GM20431 (cell line): ENCODE measurements at regions not wholly inside any gene's neighbourhood (a gene's known extent, or its start where the extent isn't known, plus 50 kb on each side); places are given as distances from the start of the nearest gene placed in this dataset.

ENCODE experiments used
- in situ Hi-C: fragments of 300-500 bp; cut with MseI, MboI; formaldehyde crosslinking; loops from one replicate; pipeline ENCODE4 v1.15.0; 2020; ENCODE audit warnings: low sequenced_read_pairs; ENCODE audit not compliant: unreplicated experiment

DNA sequence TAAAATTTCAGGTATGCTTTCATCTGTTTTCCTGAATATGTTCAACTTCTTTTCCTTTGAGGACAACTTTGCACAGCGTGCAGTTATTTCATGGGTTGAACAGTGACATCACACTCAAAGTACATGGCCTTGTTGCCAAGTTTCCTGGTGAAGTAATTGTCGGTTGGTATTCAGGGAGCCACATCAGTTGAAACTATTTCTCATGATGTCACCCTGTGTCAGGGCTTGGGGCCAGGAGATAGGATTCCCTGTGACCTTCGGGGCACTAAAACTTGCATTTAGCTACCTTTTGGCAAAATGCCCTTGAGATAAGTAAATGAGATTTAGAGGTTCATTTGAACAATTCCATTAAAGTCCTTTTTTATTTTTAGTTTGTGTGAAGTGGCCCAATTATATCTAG is 383.9 kb downstream of the SH3GL2 start:
- in situ Hi-C loops, result no loop called here

DNA sequence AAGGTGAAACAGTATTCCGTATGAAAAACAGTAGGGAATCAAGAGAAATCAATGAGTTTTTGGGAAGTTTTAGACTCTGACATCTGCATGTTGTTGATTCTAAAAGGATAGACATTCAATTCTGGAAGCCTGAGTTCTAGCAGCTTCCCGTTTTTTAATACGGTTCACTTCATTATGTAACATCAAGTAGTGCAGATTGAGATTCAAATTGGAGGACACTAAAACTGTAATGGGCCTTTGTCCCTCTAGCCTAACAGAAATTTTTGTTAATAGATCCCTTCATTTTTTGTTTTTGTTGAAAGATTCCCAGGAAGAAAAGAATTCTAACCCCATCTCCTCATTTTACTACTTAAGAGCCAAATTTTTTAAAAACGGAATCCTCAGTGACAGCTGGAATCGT is 384.6 kb downstream of the SH3GL2 start:
- in situ Hi-C loops, result no loop called here

- in situ Hi-C loops, result no loop called here
These were observed 388.9 kb downstream of the SH3GL2 start for GRCh38 chr9:17967731-17968130.

DNA sequence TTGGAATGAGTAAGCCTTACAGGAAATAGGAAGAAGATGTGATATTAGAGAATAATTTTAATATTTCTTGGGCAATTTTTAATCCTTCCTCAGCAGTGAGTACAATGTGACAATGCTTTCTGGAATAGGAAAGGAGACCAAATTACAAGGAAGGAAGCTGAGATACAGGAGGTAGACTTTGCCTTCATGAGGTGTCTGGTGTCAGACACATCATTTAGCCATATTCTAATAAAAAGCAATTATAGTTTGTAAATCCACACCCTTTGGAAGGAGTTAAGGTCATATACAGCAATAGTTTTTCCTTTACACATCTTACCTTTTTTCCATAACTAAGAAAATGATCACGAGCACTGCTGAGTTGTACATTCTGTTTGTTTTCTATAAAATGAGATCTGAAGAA is 390.4 kb downstream of the SH3GL2 start:
- in situ Hi-C loops, result no loop called here

DNA sequence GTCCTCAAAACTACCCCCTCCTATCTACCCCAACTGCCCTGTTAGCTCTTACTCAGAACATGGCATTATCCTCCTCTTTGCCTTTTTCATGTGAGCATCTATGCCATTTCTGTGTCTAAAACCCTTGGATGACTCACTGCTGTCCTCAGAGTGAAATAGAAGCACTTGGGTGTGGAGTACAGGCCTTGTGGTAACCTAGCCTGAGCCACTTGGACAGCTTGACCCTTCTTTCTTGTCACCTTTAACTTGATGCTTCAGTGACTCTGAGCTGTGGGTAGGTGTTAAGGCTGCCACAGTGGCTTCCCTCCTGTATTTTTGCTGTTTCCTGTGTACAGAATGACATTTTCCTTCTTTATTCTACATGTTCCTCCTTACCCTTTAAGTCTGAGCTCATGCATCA is 391.4 kb downstream of the SH3GL2 start:
- in situ Hi-C loops, result no loop called here

- in situ Hi-C loops, result no loop called here
These were observed 399.9 kb downstream of the SH3GL2 start for GRCh38 chr9:17978773-17979172.

DNA sequence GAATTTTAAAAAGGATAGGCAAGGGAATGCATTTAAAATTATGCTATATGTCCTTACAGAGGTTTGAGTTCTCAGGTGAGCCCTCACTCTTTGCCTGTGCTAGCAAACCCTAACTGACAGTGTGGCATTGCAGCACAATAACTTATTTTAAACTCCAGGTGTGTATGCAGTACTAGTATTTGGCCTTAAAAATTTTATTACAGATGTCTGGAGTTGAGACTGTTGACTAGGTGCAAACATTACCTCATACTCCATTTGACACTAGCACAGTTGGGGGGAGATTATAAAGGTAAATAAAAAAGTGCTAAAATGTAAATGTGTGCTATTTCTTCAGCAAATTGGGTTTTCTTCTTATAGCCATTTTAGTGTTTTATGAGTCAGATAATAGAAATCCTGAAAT is 407.7 kb downstream of the SH3GL2 start:
- in situ Hi-C loops, result no loop called here

GRCh38 chr9:17987189-17987588 is 408.3 kb downstream of the SH3GL2 start:
- in situ Hi-C loops, result no loop called here

GRCh38 chr9:17988489-17988888 is 409.6 kb downstream of the SH3GL2 start:
- in situ Hi-C loops, result no loop called here

GRCh38 chr9:17990602-17991001 is 411.7 kb downstream of the SH3GL2 start:
- in situ Hi-C loops, result no loop called here

GRCh38 chr9:17993024-17993423 is 414.2 kb downstream of the SH3GL2 start:
- in situ Hi-C loops, result no loop called here

DNA sequence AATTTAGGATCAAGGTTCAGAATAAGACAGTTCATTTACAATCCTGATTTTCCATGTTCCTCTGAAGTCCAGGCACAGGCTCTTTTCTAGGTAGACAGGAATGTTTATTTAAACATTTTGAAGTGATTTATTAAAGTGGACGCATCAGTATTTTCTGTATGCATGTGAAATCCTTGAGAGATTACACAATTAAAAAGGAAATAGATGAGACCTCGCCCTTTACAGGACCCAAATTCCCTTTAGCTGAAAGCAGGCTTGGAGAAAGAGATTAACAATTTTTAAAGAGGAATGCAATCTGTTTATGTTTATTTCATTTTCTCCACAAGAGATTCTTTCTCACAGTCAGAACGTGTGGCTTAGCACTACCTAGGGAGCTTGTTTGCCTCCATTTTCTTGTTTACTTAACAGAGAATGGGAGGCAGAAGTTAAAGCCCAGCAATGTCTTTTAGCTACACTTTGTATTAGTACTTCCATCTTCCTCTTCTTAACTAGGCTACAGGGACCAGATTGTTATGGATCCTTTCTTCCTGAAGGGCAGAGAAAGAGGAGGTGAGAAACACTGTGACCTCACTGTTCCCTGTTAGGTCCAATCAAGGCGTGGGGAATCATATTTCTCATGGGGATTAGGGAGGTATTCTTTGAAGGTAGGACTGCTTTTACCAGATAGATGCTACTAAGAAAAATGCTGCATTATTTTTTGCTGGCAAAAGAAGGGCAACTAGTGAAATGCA is 416.0 kb downstream of the SH3GL2 start:
- in situ Hi-C loops, result no loop called here

DNA sequence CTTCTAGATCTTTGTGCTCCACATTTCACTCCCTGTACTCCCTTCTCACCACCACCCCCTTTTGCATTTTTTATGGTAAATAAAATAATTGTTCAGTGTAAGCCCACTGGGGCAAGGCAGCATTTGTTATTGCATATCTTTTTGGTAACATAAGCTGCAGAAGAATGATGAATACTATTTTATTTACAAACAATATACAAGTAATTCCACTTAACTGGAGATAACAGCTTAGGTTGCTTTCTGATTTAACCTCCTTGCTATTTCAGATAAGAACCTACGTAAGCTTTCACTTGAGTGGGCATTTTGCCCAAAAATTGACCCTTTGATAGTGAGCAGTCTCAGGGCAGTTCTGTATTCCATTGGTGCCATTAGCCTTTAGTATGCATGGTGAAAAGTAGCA is 417.9 kb downstream of the SH3GL2 start:
- in situ Hi-C loops, result no loop called here

GRCh38 chr9:18002718-18003438 is 424.0 kb downstream of the SH3GL2 start:
- in situ Hi-C loops, result no loop called here

GRCh38 chr9:18006591-18006990 is 427.7 kb downstream of the SH3GL2 start:
- in situ Hi-C loops, result no loop called here

GRCh38 chr9:18007621-18008020 is 428.8 kb downstream of the SH3GL2 start:
- in situ Hi-C loops, result no loop called here

DNA sequence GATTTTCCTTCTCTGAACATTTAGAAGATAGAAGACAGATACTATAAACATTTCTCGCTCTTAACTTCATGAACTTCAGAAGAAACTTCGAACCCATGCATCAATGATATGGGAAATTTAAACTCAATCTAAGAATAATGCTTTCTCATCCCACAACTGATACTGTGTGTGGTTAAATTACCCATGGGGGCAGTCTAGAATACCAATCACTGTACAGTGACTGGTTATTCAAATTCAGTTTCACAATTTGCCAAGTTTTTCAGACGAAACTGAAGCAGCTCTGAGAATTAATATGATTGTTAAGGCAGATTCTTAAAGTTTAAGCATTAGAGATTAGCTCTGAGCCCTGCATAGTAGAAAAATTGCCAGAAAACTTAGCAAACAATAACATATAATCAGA is 431.0 kb downstream of the SH3GL2 start:
- in situ Hi-C loops, result no loop called here

DNA sequence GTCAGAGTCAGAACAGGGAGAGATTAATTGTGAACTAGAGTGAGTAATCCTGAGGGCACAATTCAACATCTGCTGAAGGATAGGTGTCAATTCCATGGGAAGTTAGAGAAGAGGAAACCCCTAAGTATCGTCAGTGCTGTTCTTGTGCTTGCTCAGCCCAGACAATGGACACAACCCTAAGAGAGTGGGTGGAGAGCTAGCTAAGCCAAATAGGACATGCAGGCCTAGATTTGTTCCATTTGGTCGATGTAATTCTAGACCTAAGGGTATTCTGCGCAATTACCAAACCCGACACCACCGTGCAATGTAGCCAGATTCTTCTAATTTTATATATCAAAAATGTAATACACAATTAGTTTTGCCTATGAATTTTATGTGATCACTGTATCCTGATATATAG is 431.6 kb downstream of the SH3GL2 start:
- in situ Hi-C loops, result no loop called here

DNA sequence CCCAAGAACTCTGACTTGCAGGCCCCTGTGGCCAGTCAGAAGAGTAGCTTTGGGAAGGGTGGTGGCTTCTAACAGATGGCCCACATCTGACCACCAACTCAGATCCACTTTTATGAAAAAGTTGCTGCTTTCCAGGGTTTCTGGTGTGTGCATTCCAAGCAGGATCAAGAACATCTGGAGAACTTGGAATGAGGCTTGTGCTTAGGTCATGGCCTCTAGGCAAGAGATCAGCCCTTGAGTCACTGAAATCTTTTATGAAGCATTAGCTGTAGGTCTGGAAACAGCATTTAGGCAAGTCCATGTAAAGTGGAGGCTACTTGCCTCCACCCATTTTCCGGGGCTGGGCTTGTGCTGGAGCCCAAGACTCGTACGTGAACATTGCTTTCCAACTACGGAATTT is 433.3 kb downstream of the SH3GL2 start:
- in situ Hi-C loops, result no loop called here

GRCh38 chr9:18014556-18014955 is 435.7 kb downstream of the SH3GL2 start:
- in situ Hi-C loops, result no loop called here

- in situ Hi-C loops, result no loop called here
These were observed 436.2 kb downstream of the SH3GL2 start for GRCh38 chr9:18015116-18015515.

GRCh38 chr9:18017136-18017535 is 438.3 kb downstream of the SH3GL2 start:
- in situ Hi-C loops, result no loop called here
